Upper lobe of right lung (tissue), 1 donor: ENCODE measurements at regions not wholly inside any gene's neighbourhood (a gene's known extent, or its start where the extent isn't known, plus 50 kb on each side); places are given as distances from the start of the nearest gene placed in this dataset.

Source experiments
- ATAC-seq: fragments of 200-7000 bp; cut with Tn5 transposase; one replicate; pipeline ENCODE4 v1.9.1; 2020; ENCODE audit warnings: mild to moderate bottlenecking, moderate library complexity
- DNase-seq: peaks from one replicate; pipeline ENCODE4 v3.0.0-alpha.2; 2020
- H3K27ac ChIP-seq: fragments of 200-600 bp; one replicate; pipeline ENCODE4 v1.8.0; 2022
- H3K27me3 ChIP-seq: fragments of 200-600 bp; one replicate; pipeline ENCODE4 v1.8.0; 2022; ENCODE audit warnings: mild to moderate bottlenecking
- H3K36me3 ChIP-seq: fragments of 200-600 bp; one replicate; pipeline ENCODE4 v1.8.0; 2022
- H3K4me1 ChIP-seq: fragments of 200-600 bp; one replicate; pipeline ENCODE4 v1.8.0; 2022
- H3K4me3 ChIP-seq: fragments of 200-600 bp; one replicate; pipeline ENCODE4 v1.8.0; 2022; ENCODE audit warnings: mild to moderate bottlenecking
- H3K9me3 ChIP-seq: fragments of 200-600 bp; one replicate; pipeline ENCODE4 v1.8.0; 2022
- CTCF ChIP-seq: fragments of 200-600 bp; IDR thresholded peaks from one replicate; pipeline ENCODE4 v1.8.0; 2022; ENCODE audit warnings: antibody characterized with exemption
- intact Hi-C: fragments of 100-400 bp; cut with DNase I; formaldehyde crosslinking; loops from one replicate; pipeline ENCODE4 v1.11.0; 2022
- donor health status: DM: no; HTN: yes; CAD: no; lungs with severe emphysema.

DNA sequence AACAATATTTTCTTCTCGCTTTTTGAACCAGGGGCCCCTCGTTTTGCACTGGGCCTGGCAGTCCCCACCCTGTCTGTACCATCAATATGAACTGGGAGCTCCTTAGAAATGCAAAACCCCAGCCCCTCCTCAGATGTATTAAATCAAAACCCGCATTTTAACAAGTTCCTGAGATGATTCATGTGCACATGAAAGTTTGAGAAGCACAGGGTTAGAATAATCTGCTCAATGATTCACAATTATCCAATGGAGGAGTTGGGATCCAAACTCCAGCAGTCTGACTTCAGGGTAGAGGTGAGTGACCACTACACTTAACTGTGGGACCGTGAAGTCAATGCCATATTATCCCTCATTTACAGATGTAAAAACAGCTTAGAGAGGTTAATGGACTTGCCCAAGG, 256.4 kb downstream of the IGSF11 start:
- ATAC-seq (no peak), DNase-seq (no peak)
- Histone ChIP-seq H3K27me3 (no peaks in the 10 kb centered on the region), H3K27ac (no peak overlapping the region), H3K36me3 (no peaks in the 10 kb centered on the region), H3K9me3 (no peaks in the 10 kb centered on the region), H3K4me3 (no peak overlapping the region), H3K4me1 (no peaks in the 10 kb centered on the region)
- TF ChIP-seq CTCF = no peak
- intact Hi-C loops = no loop called here

DNA sequence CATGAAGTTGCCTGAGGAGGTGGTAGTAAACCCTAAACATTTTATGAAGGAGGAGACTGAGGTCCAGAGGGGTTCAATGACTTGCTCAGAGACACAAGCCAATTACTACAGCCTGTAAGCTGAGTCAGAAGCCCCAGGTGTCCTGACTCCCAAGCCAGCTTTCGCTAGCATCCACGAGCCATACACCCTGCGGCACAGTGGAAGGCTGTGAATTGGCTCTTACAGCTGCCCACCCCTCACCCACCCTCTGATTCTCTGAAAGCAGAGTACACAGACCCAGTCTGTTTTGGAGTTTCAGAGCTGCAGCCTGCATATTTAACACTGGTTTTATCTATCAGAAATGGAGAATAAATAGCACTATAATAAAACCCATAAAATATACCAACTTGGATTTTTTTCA, 253.4 kb downstream of the IGSF11 start:
- H3K9me3 ChIP-seq = no peaks in the 10 kb centered on the region
- DNase-seq (no peak), ATAC-seq (no peak)
- no peak overlapping the region for H3K4me3 ChIP-seq
- intact Hi-C loops = no loop called here
- H3K36me3 ChIP-seq = no peaks in the 10 kb centered on the region
- no peak for TF ChIP-seq CTCF
- no peaks in the 10 kb centered on the region for H3K4me1 ChIP-seq
- H3K27me3 ChIP-seq = no peaks in the 10 kb centered on the region
- H3K27ac ChIP-seq = no peak overlapping the region

DNA sequence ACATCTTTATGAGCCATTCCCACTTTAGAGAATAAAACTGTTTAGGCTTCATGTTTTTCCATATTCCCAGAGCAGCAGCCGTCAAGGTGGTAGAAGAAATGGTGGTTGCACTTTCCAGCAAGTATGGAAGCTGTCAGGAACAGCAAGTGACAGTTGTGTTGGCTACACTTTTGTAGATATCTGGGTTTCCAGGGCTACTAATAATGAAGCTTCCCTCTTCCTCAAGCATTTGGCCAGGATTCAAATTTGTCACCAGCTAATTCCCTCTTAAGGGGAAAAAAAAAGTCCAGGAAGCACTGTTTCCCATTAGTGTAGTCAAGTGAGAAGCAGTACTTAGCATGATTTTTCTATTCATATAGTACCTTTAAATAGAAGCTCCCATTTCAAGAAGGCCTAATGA, 252.8 kb downstream of the IGSF11 start:
- Histone ChIP-seq H3K4me3 (no peak overlapping the region), H3K4me1 (no peaks in the 10 kb centered on the region), H3K27me3 (no peaks in the 10 kb centered on the region), H3K27ac (no peak overlapping the region), H3K36me3 (no peaks in the 10 kb centered on the region), H3K9me3 (no peaks in the 10 kb centered on the region)
- ATAC-seq (no peak), DNase-seq (no peak)
- TF ChIP-seq CTCF = no peak
- intact Hi-C loops = no loop called here

- no peaks in the 10 kb centered on the region for H3K36me3 ChIP-seq
- no peak overlapping the region for H3K4me3 ChIP-seq
- TF ChIP-seq CTCF = no peak
- H3K27ac ChIP-seq = no peak overlapping the region
- DNase-seq (no peak), ATAC-seq (no peak)
- intact Hi-C loops = no loop called here
- H3K4me1 ChIP-seq = no peaks in the 10 kb centered on the region
- H3K27me3 ChIP-seq = no peaks in the 10 kb centered on the region
- no peaks in the 10 kb centered on the region for H3K9me3 ChIP-seq
Measured at GRCh38 chr3:118782755-118783202, 251.9 kb downstream of the IGSF11 start.

- Histone ChIP-seq H3K4me1 (no peaks in the 10 kb centered on the region), H3K4me3 (no peak overlapping the region)
- ATAC-seq = no peak
Measured at GRCh38 chr3:118785415-118785814, 249.2 kb downstream of the IGSF11 start.

More at GRCh38 chr3:118785415-118785814, 249.2 kb downstream of the IGSF11 start:
- H3K9me3 ChIP-seq = no peaks in the 10 kb centered on the region
- intact Hi-C loops = no loop called here
- no peaks in the 10 kb centered on the region for H3K36me3 ChIP-seq
- no peak for DNase-seq
- no peaks in the 10 kb centered on the region for H3K27me3 ChIP-seq
- no peak overlapping the region for H3K27ac ChIP-seq
- no peak for TF ChIP-seq CTCF
